MM.1S (cell line): ENCODE measurements at regions not wholly inside any gene's neighbourhood (a gene's known extent, or its start where the extent isn't known, plus 50 kb on each side); places are given as distances from the start of the nearest gene placed in this dataset.

ENCODE experiments used
- DNase-seq: peaks from one replicate; pipeline ENCODE4 v3.0.0-alpha.2; 2015
- H2AFZ ChIP-seq: fragments of 300-600 bp; sonication (generic); 2 replicates; pipeline ENCODE4 v1.6.0; 2016; ENCODE audit warnings: antibody characterized with exemption, low read length
- H3F3A ChIP-seq: fragments of 300-600 bp; sonication (generic); 2 replicates; pipeline ENCODE4 v1.6.1; 2016; ENCODE audit warnings: mild to moderate bottlenecking, antibody characterized with exemption, low read length, moderate library complexity, mixed read lengths; ENCODE audit not compliant: insufficient read depth
- H3K27ac ChIP-seq: fragments of 300-600 bp; sonication (generic); 2 replicates; pipeline ENCODE4 v1.5.1; 2016; ENCODE audit warnings: mild to moderate bottlenecking, low read length
- H3K27me3 ChIP-seq: fragments of 300-600 bp; sonication (generic); replicated peaks from 2 replicates; pipeline ENCODE4 v1.6.0; 2016; ENCODE audit warnings: low read length; ENCODE audit not compliant: insufficient read depth
- H3K36me3 ChIP-seq: fragments of 300-600 bp; sonication (generic); replicated peaks from 2 replicates; pipeline ENCODE4 v1.6.1; 2016; ENCODE audit warnings: mild to moderate bottlenecking, low read length, mixed read lengths; ENCODE audit not compliant: insufficient read depth
- H3K4me1 ChIP-seq: fragments of 300-600 bp; sonication (generic); 2 replicates; pipeline ENCODE4 v1.6.1; 2016; ENCODE audit warnings: low read length, mixed read lengths
- H3K4me2 ChIP-seq: fragments of 300-600 bp; sonication (generic); 2 replicates; pipeline ENCODE4 v1.6.0; 2016; ENCODE audit warnings: low read depth, low read length
- H3K4me3 ChIP-seq: fragments of 300-600 bp; sonication (generic); 2 replicates; pipeline ENCODE4 v1.5.1; 2016; ENCODE audit warnings: low read length, mixed read lengths
- H3K79me2 ChIP-seq: fragments of 300-600 bp; sonication (generic); 2 replicates; pipeline ENCODE4 v1.6.1; 2016; ENCODE audit warnings: mixed run types, low read length, mixed read lengths
- H3K9ac ChIP-seq: fragments of 300-600 bp; sonication (generic); 2 replicates; pipeline ENCODE4 v1.6.1; 2016; ENCODE audit warnings: low read length, mixed read lengths
- H3K9me2 ChIP-seq: fragments of 300-600 bp; sonication (generic); replicated peaks from 2 replicates; pipeline ENCODE4 v1.6.1; 2016; ENCODE audit warnings: mild to moderate bottlenecking, low read length, mixed read lengths; ENCODE audit not compliant: insufficient read depth
- H3K9me3 ChIP-seq: fragments of 300-600 bp; sonication (generic); replicated peaks from 2 replicates; pipeline ENCODE4 v1.6.1; 2016; ENCODE audit warnings: mild to moderate bottlenecking, low read length, mixed read lengths; ENCODE audit not compliant: insufficient read depth
- H4K20me1 ChIP-seq: fragments of 300-600 bp; sonication (generic); 2 replicates; pipeline ENCODE4 v1.6.1; 2016; ENCODE audit warnings: mild to moderate bottlenecking, low read length, moderate library complexity, mixed read lengths; ENCODE audit not compliant: insufficient read depth
- EZH2 ChIP-seq: fragments of 300-600 bp; sonication (generic); optimal IDR thresholded peaks from 2 replicates; pipeline ENCODE3; 2017; ENCODE audit warnings: low read depth, mild to moderate bottlenecking, antibody characterized with exemption, low read length, mixed read lengths
- EZH2phosphoT487 ChIP-seq: fragments of 300-600 bp; sonication (generic); IDR thresholded peaks from 2 replicates; pipeline ENCODE4 v1.6.1; 2018; ENCODE audit warnings: antibody characterized with exemption, low read length
- TF ChIP-seq, protein P1 (sequence below): fragments of 300-600 bp; sonication (generic); IDR thresholded peaks from 2 replicates; pipeline ENCODE4 v1.5.1; 2016; ENCODE audit warnings: antibody characterized with exemption, low read length, mixed read lengths

GRCh38 chr3:8152821-8153418 lies 348.7 kb upstream of the LMCD1 start:
- H3K9ac ChIP-seq, result no peak overlapping the region
- H3K79me2 ChIP-seq, result no peaks in the 10 kb centered on the region
- H3K27me3 ChIP-seq, result no peaks in the 10 kb centered on the region
- no peaks in the 10 kb centered on the region for H3K4me1 ChIP-seq
- DNase-seq, result no peak
- H3K4me3 ChIP-seq, result no peak overlapping the region
- H3K36me3 ChIP-seq, result no peaks in the 10 kb centered on the region
- H3K9me2 ChIP-seq, result no peaks in the 10 kb centered on the region
- no peaks in the 10 kb centered on the region for H3F3A ChIP-seq
- H4K20me1 ChIP-seq, result no peaks in the 10 kb centered on the region
- H2AFZ ChIP-seq, result no peak overlapping the region
- H3K4me2 ChIP-seq, result no peak overlapping the region
- H3K27ac ChIP-seq, result no peak overlapping the region
- TF ChIP-seq EZH2 (no peak), EZH2phosphoT487 (no peak)
- TF ChIP-seq, protein P1, sequence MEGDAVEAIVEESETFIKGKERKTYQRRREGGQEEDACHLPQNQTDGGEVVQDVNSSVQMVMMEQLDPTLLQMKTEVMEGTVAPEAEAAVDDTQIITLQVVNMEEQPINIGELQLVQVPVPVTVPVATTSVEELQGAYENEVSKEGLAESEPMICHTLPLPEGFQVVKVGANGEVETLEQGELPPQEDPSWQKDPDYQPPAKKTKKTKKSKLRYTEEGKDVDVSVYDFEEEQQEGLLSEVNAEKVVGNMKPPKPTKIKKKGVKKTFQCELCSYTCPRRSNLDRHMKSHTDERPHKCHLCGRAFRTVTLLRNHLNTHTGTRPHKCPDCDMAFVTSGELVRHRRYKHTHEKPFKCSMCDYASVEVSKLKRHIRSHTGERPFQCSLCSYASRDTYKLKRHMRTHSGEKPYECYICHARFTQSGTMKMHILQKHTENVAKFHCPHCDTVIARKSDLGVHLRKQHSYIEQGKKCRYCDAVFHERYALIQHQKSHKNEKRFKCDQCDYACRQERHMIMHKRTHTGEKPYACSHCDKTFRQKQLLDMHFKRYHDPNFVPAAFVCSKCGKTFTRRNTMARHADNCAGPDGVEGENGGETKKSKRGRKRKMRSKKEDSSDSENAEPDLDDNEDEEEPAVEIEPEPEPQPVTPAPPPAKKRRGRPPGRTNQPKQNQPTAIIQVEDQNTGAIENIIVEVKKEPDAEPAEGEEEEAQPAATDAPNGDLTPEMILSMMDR, result no peak
- H3K9me3 ChIP-seq, result no peaks in the 10 kb centered on the region

GRCh38 chr3:8153800-8154199 lies 347.8 kb upstream of the LMCD1 start:
- no peaks in the 10 kb centered on the region for H3K4me1 ChIP-seq
- no peaks in the 10 kb centered on the region for H3K9me2 ChIP-seq
- H3K4me3 ChIP-seq, result no peak overlapping the region
- DNase-seq, result no peak
- no peaks in the 10 kb centered on the region for H3F3A ChIP-seq
- H3K9me3 ChIP-seq, result no peaks in the 10 kb centered on the region
- H2AFZ ChIP-seq, result no peak overlapping the region
- H4K20me1 ChIP-seq, result no peaks in the 10 kb centered on the region
- H3K27ac ChIP-seq, result no peak overlapping the region
- no peaks in the 10 kb centered on the region for H3K36me3 ChIP-seq
- TF ChIP-seq EZH2 (no peak), EZH2phosphoT487 (no peak)
- TF ChIP-seq, protein P1, result no peak
- no peaks in the 10 kb centered on the region for H3K79me2 ChIP-seq
- no peak overlapping the region for H3K9ac ChIP-seq
- H3K27me3 ChIP-seq, result no peaks in the 10 kb centered on the region
- no peak overlapping the region for H3K4me2 ChIP-seq

DNA sequence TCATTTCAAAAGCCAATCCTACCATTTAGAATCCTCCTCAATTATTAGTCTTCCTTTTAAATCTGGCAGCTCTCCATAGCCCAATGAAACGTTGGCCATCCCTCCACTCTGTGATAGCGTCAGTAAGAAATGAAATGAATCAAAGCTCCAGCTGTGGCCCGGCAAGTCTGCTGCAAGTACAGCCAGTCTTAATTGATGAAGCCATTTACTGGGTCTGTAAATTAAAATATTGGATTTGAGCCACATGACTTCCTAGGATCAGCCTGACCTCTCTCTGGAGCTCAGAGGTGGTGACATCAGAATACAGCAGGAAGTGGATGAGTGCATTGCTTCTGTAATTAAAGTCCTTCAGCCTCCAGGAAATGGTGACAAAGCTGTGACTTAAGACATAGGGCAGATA lies 347.0 kb upstream of the LMCD1 start:
- no peak overlapping the region for H3K27ac ChIP-seq
- no peaks in the 10 kb centered on the region for H3K9me3 ChIP-seq
- no peak overlapping the region for H3K4me3 ChIP-seq
- H3K79me2 ChIP-seq, result no peaks in the 10 kb centered on the region
- no peaks in the 10 kb centered on the region for H3K36me3 ChIP-seq
- H4K20me1 ChIP-seq, result no peaks in the 10 kb centered on the region
- no peak for DNase-seq
- no peaks in the 10 kb centered on the region for H3K4me1 ChIP-seq
- TF ChIP-seq EZH2, result no peak
- TF ChIP-seq, protein P1, result no peak
- no peak for TF ChIP-seq EZH2phosphoT487
- no peak overlapping the region for H3K9ac ChIP-seq
- H3K4me2 ChIP-seq, result no peak overlapping the region
- no peaks in the 10 kb centered on the region for H3F3A ChIP-seq
- H3K9me2 ChIP-seq, result no peaks in the 10 kb centered on the region
- H2AFZ ChIP-seq, result no peak overlapping the region
- no peaks in the 10 kb centered on the region for H3K27me3 ChIP-seq
